ENCODE measurements at regions not wholly inside any gene's neighbourhood (a gene's known extent, or its start where the extent isn't known, plus 50 kb on each side); places are given as distances from the start of the nearest gene placed in this dataset.
"Not testable (repeated sequence)": the region's sequence is repeated elsewhere in the genome, so short reads cannot be mapped to it uniquely, and the experiment has no call there.

GRCh38 chr14:45891417-45892080, 638.5 kb upstream of the MIS18BP1 start:
- Histone ChIP-seq H3K9me3 (ENCODE audit: low read length) (no peaks in the 10 kb centered on the region), H3K4me1 (ENCODE audit: insufficient read depth, low read length) (peaks cover 2% of the 10 kb centered on the region), H3K27me3 (ENCODE audit: insufficient read depth, low read length) (peaks cover 4% of the 10 kb centered on the region), H3K4me3 (ENCODE audit: low read length) (no peak overlapping the region), H3K36me3 (ENCODE audit: insufficient read depth, low read length) (no peaks in the 10 kb centered on the region), H2AFZ (ENCODE audit: low read depth, low read length) (no peak overlapping the region)

DNA sequence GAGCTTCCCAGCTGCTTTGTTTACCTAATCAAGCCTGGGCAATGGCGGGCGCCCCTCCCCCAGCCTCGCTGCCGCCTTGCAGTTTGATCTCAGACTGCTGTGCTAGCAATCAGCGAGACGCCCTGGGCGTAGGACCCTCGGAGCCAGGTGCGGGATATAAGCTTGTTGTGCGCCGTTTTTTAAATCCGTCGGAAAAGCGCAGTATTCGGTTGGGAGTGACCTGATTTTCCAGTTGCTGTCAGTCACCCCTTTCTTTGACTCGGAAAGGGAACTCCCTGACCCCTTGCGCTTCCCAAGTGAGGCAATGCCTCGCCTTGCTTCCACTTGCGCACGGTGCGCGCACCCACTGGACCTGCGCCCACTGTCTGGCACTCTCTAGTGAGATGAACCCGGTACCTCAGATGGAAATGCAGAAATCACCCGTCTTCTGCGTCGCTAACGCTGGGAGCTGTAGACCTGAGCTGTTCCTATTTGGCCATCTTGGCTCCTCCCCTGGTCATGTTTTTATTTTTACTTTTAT, 635.8 kb upstream of the MIS18BP1 start:
- not testable (repeated sequence) for H3K9me3 ChIP-seq (ENCODE audit: low read length); H3K4me3 ChIP-seq (ENCODE audit: low read length); H2AFZ ChIP-seq (ENCODE audit: low read depth, low read length); H3K4me1 ChIP-seq (ENCODE audit: insufficient read depth, low read length); H3K36me3 ChIP-seq (ENCODE audit: insufficient read depth, low read length); H3K27me3 ChIP-seq (ENCODE audit: insufficient read depth, low read length)

DNA sequence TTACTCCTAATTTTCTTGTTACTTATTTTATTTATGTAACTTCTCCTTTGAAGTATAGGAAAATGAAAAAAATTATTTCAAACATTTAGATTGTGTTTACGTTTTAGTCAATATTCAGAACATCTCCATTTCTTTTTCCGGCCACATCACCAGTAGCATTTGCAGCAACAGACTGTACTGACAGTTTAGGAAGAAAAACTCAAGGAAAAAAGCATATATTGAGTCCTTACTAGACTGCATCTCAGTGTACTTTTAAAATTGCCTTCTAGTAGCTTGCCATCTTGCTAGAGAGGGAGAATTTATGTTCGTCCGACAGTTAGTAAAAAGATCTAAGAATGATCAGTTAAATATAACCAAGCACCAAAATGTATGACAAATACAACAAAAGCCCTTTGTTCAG, 625.0 kb upstream of the MIS18BP1 start:
- H2AFZ ChIP-seq (ENCODE audit: low read depth, low read length) = no peak overlapping the region
- no peaks in the 10 kb centered on the region for H3K4me1 ChIP-seq (ENCODE audit: insufficient read depth, low read length)
- H3K36me3 ChIP-seq (ENCODE audit: insufficient read depth, low read length) = no peaks in the 10 kb centered on the region
- no peaks in the 10 kb centered on the region for H3K9me3 ChIP-seq (ENCODE audit: low read length)
- no peaks in the 10 kb centered on the region for H3K27me3 ChIP-seq (ENCODE audit: insufficient read depth, low read length)
- no peak overlapping the region for H3K4me3 ChIP-seq (ENCODE audit: low read length)

- H3K36me3 ChIP-seq (ENCODE audit: insufficient read depth, low read length) = no peaks in the 10 kb centered on the region
- H3K9me3 ChIP-seq (ENCODE audit: low read length) = no peaks in the 10 kb centered on the region
- no peak overlapping the region for H2AFZ ChIP-seq (ENCODE audit: low read depth, low read length)
- no peaks in the 10 kb centered on the region for H3K27me3 ChIP-seq (ENCODE audit: insufficient read depth, low read length)
- no peak overlapping the region for H3K4me3 ChIP-seq (ENCODE audit: low read length)
- H3K4me1 ChIP-seq (ENCODE audit: insufficient read depth, low read length) = no peaks in the 10 kb centered on the region
Measured at GRCh38 chr14:45868863-45869262, 615.9 kb upstream of the MIS18BP1 start.

- Histone ChIP-seq H3K4me1 (ENCODE audit: insufficient read depth, low read length) (no peaks in the 10 kb centered on the region), H3K4me3 (ENCODE audit: low read length) (no peak overlapping the region), H3K36me3 (ENCODE audit: insufficient read depth, low read length) (no peaks in the 10 kb centered on the region), H2AFZ (ENCODE audit: low read depth, low read length) (no peak overlapping the region), H3K27me3 (ENCODE audit: insufficient read depth, low read length) (no peaks in the 10 kb centered on the region), H3K9me3 (ENCODE audit: low read length) (no peaks in the 10 kb centered on the region)
Measured at GRCh38 chr14:45868377-45868776, 615.4 kb upstream of the MIS18BP1 start.

- no peaks in the 10 kb centered on the region for H3K27me3 ChIP-seq (ENCODE audit: insufficient read depth, low read length)
- H3K36me3 ChIP-seq (ENCODE audit: insufficient read depth, low read length) = no peaks in the 10 kb centered on the region
- H3K4me1 ChIP-seq (ENCODE audit: insufficient read depth, low read length) = no peaks in the 10 kb centered on the region
- no peak overlapping the region for H3K4me3 ChIP-seq (ENCODE audit: low read length)
- H2AFZ ChIP-seq (ENCODE audit: low read depth, low read length) = no peak overlapping the region
- no peaks in the 10 kb centered on the region for H3K9me3 ChIP-seq (ENCODE audit: low read length)
Measured at GRCh38 chr14:45867046-45867894, 614.3 kb upstream of the MIS18BP1 start.

- no peaks in the 10 kb centered on the region for H3K27me3 ChIP-seq (ENCODE audit: insufficient read depth, low read length)
- no peak overlapping the region for H3K4me3 ChIP-seq (ENCODE audit: low read length)
- H3K4me1 ChIP-seq (ENCODE audit: insufficient read depth, low read length) = no peaks in the 10 kb centered on the region
- no peaks in the 10 kb centered on the region for H3K36me3 ChIP-seq (ENCODE audit: insufficient read depth, low read length)
- H2AFZ ChIP-seq (ENCODE audit: low read depth, low read length) = no peak overlapping the region
- H3K9me3 ChIP-seq (ENCODE audit: low read length) = no peaks in the 10 kb centered on the region
Measured at GRCh38 chr14:45838597-45838996, 585.6 kb upstream of the MIS18BP1 start.

DNA sequence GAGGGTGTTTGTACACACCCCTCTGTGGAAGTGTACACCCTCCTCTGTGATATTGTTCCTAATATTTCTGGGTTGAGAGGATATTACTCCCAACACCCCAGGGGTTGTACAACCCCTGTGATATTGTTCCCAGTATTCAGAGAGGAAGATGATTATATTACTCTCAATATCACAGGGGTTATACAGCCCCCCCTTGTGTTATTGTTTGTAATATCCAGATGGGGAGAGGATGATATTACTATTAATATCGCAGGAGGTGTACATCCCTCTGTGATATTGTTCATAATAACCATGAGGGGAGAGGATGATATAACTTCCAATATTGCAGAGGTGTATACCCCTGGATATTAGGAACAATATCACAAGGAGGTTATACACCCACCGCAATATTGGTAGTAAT, 566.1 kb upstream of the MIS18BP1 start:
- Histone ChIP-seq H3K4me3 (ENCODE audit: low read length) (no peak overlapping the region), H3K36me3 (ENCODE audit: insufficient read depth, low read length) (no peaks in the 10 kb centered on the region), H3K9me3 (ENCODE audit: low read length) (no peaks in the 10 kb centered on the region), H3K4me1 (ENCODE audit: insufficient read depth, low read length) (no peaks in the 10 kb centered on the region), H2AFZ (ENCODE audit: low read depth, low read length) (no peak overlapping the region), H3K27me3 (ENCODE audit: insufficient read depth, low read length) (no peaks in the 10 kb centered on the region)

- Histone ChIP-seq H3K27me3 (ENCODE audit: insufficient read depth, low read length) (no peaks in the 10 kb centered on the region), H2AFZ (ENCODE audit: low read depth, low read length) (no peak overlapping the region), H3K9me3 (ENCODE audit: low read length) (no peaks in the 10 kb centered on the region), H3K4me3 (ENCODE audit: low read length) (no peak overlapping the region), H3K36me3 (ENCODE audit: insufficient read depth, low read length) (no peaks in the 10 kb centered on the region), H3K4me1 (ENCODE audit: insufficient read depth, low read length) (no peaks in the 10 kb centered on the region)
Measured at GRCh38 chr14:45811155-45811554, 558.2 kb upstream of the MIS18BP1 start.

DNA sequence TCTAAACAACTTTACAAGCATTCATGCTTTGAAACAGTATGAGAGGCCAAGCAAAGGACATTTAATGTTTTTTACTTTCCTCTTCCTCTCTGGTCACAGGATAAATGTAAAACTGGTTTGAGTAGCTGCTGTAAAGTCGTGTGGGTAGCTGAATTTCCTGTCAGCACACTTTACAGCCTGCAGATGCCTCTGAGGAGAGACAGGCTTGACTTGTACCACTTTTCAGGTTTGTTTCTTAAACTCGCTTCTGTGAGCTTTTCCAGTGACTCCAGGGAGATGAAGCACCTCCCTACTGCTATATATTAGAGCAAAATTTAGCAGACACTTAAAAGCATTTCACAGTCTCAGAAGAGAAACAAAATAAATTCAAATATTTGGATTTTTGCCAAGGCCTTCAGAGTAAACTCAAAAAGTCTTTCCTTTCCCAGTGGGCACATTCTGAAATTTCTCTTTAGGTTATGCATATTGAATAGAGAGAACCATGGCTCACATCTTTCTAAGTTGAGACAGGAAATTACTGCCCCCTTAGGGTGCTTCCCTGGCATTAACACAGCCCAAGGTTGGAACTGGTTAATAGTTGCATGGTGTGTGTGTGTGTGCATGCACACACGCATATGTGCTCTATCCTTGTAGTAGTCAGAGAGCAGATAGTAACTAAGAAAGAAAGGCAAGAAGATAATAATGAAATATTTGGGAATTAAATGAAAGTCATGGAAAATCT, 557.3 kb upstream of the MIS18BP1 start:
- Histone ChIP-seq H3K27me3 (ENCODE audit: insufficient read depth, low read length) (no peaks in the 10 kb centered on the region), H3K4me3 (ENCODE audit: low read length) (no peak overlapping the region), H3K9me3 (ENCODE audit: low read length) (no peaks in the 10 kb centered on the region), H3K4me1 (ENCODE audit: insufficient read depth, low read length) (no peaks in the 10 kb centered on the region), H3K36me3 (ENCODE audit: insufficient read depth, low read length) (no peaks in the 10 kb centered on the region), H2AFZ (ENCODE audit: low read depth, low read length) (no peak overlapping the region)

DNA sequence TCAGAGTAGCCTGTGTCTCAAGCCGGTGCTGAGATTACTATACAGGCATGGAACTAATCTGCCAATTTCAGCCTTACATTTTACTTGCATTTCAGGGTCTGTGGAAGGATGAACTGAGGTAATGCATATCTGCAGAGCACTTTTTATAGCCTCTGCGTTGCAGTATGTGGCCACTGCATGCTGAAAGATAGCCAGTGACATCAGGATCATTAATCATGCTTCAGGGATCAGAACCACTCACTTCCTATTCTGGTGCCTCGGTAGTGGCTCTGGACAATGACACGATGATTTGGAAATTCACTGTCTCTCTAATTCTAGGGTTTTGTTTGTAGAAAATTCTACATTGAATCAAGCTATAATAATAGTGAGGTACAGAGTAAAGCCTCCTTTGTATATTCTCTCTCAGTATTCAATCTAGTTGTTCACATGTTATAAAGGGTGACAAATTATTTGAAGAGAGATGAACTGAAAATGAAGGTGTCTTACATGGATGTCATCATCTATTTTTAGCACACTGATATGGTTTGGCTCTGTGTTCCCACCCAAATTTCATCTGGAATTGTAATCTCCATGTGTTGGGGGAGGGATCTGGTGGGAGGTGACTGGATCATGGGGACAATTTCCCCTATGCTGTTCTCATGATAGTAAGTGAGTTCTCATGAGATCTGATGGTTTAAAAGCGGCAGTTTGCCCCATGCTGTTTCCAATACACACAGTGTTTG, 554.3 kb upstream of the MIS18BP1 start:
- Histone ChIP-seq H3K4me1 (ENCODE audit: insufficient read depth, low read length) (no peaks in the 10 kb centered on the region), H3K36me3 (ENCODE audit: insufficient read depth, low read length) (no peaks in the 10 kb centered on the region), H3K4me3 (ENCODE audit: low read length) (no peak overlapping the region), H2AFZ (ENCODE audit: low read depth, low read length) (no peak overlapping the region), H3K9me3 (ENCODE audit: low read length) (no peaks in the 10 kb centered on the region), H3K27me3 (ENCODE audit: insufficient read depth, low read length) (no peaks in the 10 kb centered on the region)

GRCh38 chr14:45799511-45799910, 546.5 kb upstream of the MIS18BP1 start:
- no peak overlapping the region for H3K4me3 ChIP-seq (ENCODE audit: low read length)
- no peak overlapping the region for H2AFZ ChIP-seq (ENCODE audit: low read depth, low read length)
- no peaks in the 10 kb centered on the region for H3K4me1 ChIP-seq (ENCODE audit: insufficient read depth, low read length)
- H3K36me3 ChIP-seq (ENCODE audit: insufficient read depth, low read length) = no peaks in the 10 kb centered on the region
- no peaks in the 10 kb centered on the region for H3K27me3 ChIP-seq (ENCODE audit: insufficient read depth, low read length)
- no peaks in the 10 kb centered on the region for H3K9me3 ChIP-seq (ENCODE audit: low read length)
